AG10803 (cell line): ENCODE measurements at regions not wholly inside any gene's neighbourhood (a gene's known extent, or its start where the extent isn't known, plus 50 kb on each side); places are given as distances from the start of the nearest gene placed in this dataset.
"Not testable (repeated sequence)": the region's sequence is repeated elsewhere in the genome, so short reads cannot be mapped to it uniquely, and the experiment has no call there.

Experiments used
- DNase-seq: peaks from one replicate; pipeline ENCODE4 v3.0.0; 2010; ENCODE audit warnings: low read depth
- H3K4me3 ChIP-seq: 2 replicates; pipeline ENCODE4 v1.5.1; 2011; ENCODE audit warnings: mild to moderate bottlenecking, low read length, control low read depth
- TF ChIP-seq, protein P1 (sequence below): conservative IDR thresholded peaks from 2 replicates; pipeline ENCODE4 v1.5.1; 2011; ENCODE audit warnings: mild to moderate bottlenecking, low read length, control low read depth, inconsistent platforms

DNA sequence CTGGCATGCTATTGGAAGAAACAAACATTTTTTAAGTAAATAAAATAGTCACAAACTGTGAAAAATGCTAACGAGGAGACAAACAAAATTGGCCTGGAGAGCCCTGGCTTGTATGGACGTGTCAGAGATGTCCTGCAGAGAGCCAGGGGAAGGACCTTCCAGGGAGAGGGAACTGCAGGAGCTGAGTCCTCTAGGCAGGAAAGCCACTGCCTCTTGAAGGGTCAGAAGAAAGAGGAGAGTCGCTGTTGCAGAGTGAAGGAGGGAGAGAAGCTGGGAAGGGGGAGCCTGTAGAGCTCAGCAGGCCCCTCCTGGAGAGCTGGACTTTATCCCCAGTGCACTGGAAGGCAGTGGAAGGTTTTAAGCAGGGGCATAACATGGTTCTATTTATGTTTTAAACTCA, 80.3 kb upstream of the PWP1 start:
- no peak overlapping the region for H3K4me3 ChIP-seq
- DNase-seq = no peak
- TF ChIP-seq, protein P1, sequence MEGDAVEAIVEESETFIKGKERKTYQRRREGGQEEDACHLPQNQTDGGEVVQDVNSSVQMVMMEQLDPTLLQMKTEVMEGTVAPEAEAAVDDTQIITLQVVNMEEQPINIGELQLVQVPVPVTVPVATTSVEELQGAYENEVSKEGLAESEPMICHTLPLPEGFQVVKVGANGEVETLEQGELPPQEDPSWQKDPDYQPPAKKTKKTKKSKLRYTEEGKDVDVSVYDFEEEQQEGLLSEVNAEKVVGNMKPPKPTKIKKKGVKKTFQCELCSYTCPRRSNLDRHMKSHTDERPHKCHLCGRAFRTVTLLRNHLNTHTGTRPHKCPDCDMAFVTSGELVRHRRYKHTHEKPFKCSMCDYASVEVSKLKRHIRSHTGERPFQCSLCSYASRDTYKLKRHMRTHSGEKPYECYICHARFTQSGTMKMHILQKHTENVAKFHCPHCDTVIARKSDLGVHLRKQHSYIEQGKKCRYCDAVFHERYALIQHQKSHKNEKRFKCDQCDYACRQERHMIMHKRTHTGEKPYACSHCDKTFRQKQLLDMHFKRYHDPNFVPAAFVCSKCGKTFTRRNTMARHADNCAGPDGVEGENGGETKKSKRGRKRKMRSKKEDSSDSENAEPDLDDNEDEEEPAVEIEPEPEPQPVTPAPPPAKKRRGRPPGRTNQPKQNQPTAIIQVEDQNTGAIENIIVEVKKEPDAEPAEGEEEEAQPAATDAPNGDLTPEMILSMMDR = no peak

DNA sequence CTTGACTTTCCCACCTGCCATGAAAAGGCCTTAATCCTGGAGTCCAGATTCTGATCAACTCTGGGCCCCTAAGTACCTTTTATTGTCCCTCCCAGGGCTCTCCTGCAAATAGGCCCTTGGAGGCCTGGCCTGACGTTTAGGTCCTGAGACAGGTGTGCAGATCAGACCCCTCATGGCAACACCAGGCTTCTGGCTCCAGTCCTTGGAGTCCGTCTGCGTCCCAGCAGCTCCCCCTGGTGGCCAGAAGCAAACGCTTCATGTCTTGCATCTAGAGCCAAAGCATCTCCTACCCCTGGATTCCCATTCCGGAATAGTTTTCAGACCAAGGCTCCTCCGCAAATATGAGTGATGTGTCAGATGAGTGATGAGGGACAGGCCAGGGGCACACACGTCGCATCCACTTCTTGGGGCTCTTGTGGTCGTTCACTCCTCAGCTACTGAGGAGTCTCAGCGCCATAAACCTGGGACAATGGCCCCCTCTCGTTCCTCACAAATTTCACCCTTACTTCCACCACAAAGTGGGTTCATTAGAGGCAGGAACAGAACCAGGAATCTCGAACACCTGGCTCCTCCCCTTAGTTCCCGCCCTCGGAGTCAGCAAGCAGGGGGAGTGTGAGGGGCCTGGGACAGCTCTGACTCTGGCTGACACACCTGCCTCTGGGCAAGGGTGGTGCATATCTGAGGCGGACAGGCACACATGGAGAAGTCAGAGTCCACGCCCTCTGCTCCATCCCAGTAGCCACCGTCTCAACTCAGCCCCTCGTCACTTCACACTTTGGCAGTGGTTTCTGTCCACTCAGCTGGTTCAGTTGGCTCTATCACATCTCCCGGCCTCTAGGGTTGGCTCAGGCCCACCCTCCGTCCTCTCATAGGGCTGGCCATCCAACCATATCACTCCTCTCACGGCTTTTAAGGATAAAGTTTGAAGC, 77.9 kb upstream of the PWP1 start:
- no peak overlapping the region for H3K4me3 ChIP-seq
- TF ChIP-seq, protein P1 = peak; percentile 97
- peak; percentile 70 for DNase-seq

DNA sequence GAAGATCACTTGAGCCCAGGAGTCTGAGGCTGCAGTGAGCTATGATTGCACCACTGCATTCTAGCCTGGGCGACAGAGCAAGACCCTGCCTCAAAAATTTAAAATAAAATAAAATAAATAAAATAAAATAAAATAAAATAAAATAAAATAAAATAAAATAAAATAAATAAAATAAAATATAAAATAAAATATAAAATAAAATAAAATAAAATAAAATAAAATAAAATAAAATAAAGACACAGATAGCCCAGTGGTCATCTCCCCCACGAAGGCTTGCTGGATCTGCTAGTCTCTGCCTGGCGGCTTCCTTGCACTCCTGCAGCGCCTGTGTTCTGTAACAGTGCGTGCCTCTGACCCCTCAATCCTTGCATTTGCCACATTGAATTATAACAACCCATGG, 76.8 kb upstream of the PWP1 start:
- not testable (repeated sequence) for H3K4me3 ChIP-seq, DNase-seq

DNA sequence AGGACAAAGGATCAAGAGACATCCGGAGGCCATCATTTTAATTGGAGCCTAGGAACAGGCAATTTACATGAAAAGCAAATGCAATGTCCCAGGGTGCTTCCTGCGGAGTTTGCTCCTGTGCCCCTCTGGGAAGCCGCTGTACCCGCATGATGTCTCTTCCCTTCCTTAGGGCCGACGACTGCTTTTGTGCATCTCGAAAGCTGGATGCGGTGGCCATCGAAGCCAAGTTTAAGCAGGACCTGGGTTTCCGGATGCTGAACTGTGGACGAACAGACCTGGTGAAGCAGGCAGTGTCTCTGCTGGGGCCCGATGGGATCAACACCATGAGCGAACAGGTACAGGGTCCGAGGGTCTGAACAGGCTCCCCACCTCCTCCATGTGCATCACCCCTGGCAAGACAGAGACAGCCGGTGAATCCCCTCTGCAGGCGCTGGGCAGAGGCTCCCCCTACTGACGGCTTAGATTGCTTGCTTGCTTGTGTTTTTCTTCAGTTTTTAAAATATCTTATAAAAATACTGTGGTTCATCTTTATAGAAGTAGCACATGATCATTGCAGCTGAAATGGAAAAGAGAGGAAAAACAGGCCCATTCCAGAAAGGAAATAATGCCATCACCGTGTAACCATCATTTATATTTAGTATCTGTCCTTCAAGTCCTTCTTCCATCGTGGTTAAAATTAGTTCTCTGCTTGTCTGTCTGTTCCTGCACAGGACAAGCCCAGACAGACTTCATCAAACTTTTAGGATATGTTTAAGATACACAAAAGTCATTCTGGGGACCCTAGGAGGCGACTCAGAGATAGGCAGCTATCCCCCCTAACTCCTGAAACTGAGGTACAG, 75.4 kb upstream of the PWP1 start:
- DNase-seq = peak; percentile 37
- TF ChIP-seq, protein P1 = peak; percentile 83
- H3K4me3 ChIP-seq = no peak overlapping the region

DNA sequence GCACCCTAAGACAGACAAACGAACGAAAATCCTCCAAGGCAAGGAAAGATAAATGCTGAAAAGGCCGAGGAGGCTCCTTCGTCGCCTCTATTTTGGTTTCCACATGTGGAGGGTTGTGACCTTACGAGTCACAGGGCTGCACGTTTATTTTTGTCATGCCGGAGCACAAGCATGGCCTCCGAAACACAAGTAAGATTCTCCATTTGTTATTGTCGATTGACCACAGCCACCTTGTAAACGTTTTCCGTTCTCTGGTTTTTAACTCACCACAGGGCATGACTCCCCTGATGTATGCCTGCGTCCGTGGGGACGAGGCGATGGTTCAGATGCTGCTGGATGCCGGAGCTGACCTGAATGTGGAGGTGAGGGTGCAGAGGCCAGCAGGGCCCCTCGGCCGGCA, 73.1 kb upstream of the PWP1 start:
- no peak for DNase-seq
- no peak overlapping the region for H3K4me3 ChIP-seq
- TF ChIP-seq, protein P1 = no peak

DNA sequence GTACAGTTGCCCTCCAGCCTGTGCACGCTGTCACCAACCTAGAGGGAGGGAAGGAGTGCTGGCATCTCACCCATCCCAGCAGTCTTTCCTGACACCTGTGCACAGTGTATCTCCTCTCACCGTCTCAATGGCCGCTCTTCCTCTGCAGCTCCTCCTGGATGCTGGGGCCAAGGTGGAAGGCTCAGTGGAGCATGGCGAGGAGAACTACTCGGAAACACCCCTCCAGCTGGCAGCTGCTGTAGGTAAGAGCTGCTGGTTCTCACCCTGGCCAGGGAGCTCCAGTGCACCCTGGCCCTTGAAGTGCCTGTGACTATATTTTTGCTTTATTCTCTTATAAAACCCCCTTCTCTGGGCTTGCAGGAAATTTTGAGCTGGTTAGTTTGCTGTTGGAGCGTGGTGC, 68.7 kb upstream of the PWP1 start:
- TF ChIP-seq, protein P1 = no peak
- no peak overlapping the region for H3K4me3 ChIP-seq
- DNase-seq = no peak

DNA sequence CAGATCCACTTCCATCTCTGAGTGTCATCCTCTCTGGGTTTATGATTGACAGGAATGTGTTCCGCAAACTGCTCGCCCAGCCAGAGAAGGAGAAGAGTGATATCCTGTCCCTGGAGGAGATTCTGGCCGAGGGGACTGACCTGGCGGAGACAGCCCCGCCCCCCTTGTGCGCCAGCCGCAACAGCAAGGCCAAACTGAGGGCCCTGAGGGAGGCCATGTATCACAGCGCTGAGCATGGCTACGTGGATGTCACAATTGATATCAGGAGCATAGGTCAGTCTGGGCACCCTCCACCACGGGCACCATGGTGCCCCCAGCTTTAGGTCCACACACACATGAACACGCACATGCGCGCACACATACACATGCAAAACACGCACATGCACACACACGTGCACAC, 67.5 kb upstream of the PWP1 start:
- TF ChIP-seq, protein P1 = no peak

More for the DNA sequence above, 67.5 kb upstream of the PWP1 start:
- no peak overlapping the region for H3K4me3 ChIP-seq
- DNase-seq = no peak
